Upper lobe of left lung (tissue), 6 donors: ENCODE measurements at regions not wholly inside any gene's neighbourhood (a gene's known extent, or its start where the extent isn't known, plus 50 kb on each side); places are given as distances from the start of the nearest gene placed in this dataset.

Experiments used
- ATAC-seq, 2 donors: fragments of 200-7000 bp; cut with Tn5 transposase; one replicate each; pipeline ENCODE4 v1.9.1; 2022; ENCODE audit warnings: mild to moderate bottlenecking in 2 of 2, moderate library complexity in 2 of 2; ENCODE audit not compliant: low FRiP score in 2 of 2
- DNase-seq, 2 donors: peaks; one replicate each; pipeline ENCODE4 v3.0.0-alpha.2; 2019 to 2020
- H3K27ac ChIP-seq, 4 donors: fragments of 200-600 bp; sonication (generic); one replicate each; pipeline ENCODE4 v1.5.1; 2016 to 2019
- H3K27me3 ChIP-seq, 4 donors: fragments of 200-600 bp; sonication (generic); one replicate each; pipeline ENCODE4 v1.5.1; 2017 to 2019
- H3K36me3 ChIP-seq, 4 donors: fragments of 200-600 bp; sonication (generic); one replicate each; pipeline ENCODE4 v1.5.1; 2016 to 2019
- H3K4me1 ChIP-seq, 4 donors: fragments of 200-600 bp; sonication (generic); one replicate each; pipeline ENCODE4 v1.5.1; 2018 to 2019
- H3K4me3 ChIP-seq, 4 donors: fragments of 200-600 bp; sonication (generic); one replicate each; pipeline ENCODE4 v1.5.1; 2017 to 2019; ENCODE audit warnings: mild to moderate bottlenecking in 2 of 4, moderate library complexity in 1 of 4
- H3K9me3 ChIP-seq, 4 donors: fragments of 200-600 bp; sonication (generic); one replicate each; pipeline ENCODE4 v1.5.1; 2018 to 2019
- CTCF ChIP-seq, 6 experiments: fragments of 450-650 bp in 4 of 6; fragments of 200-600 bp in 2 of 6; sonication (generic) in 2 of 6; IDR thresholded peaks; one replicate each; pipeline ENCODE4 v1.5.1; 2016 to 2019; ENCODE audit warnings: antibody characterized with exemption in 6 of 6
- EP300 ChIP-seq, 4 donors: sonication (generic); formaldehyde crosslinking; IDR thresholded peaks; one replicate each; pipeline ENCODE4 v1.5.1; 2017; ENCODE audit warnings: antibody characterized with exemption in 4 of 4, control low read depth in 2 of 4
- POLR2A ChIP-seq, 4 donors: fragments of 450-650 bp; IDR thresholded peaks; one replicate each; pipeline ENCODE4 v1.5.1; 2016 to 2017; ENCODE audit warnings: antibody characterized with exemption in 4 of 4, mild to moderate bottlenecking in 2 of 4
- POLR2AphosphoS5 ChIP-seq, 2 donors: sonication (generic); formaldehyde crosslinking; IDR thresholded peaks; one replicate each; pipeline ENCODE4 v1.5.1; 2017; ENCODE audit warnings: antibody characterized with exemption in 2 of 2
- WGBS, 2 donors: methylation state at CpG; one replicate each; pipeline ENCODE4 v1.1.5; 2017 to 2018; 5-methylcytosine and 5-hydroxymethylcytosine counted together
- donor health status: DM: no; HTN: no; CAD: no; lungs with moderate emphysema.
- donor health status: DM: no; HTN: yes; CAD: no; lungs with severe emphysema.

- DNase-seq (no peak), ATAC-seq (no peak)
- no peaks in the 10 kb centered on the region for H3K4me1 ChIP-seq
- peaks cover 0 to 3% (median 0%) of the 10 kb centered on the region in 4 donors for H3K9me3 ChIP-seq
- H3K27me3 ChIP-seq, result no peaks in the 10 kb centered on the region
- no peak overlapping the region for H3K4me3 ChIP-seq
- no peak overlapping the region for H3K27ac ChIP-seq
- no peak for TF ChIP-seq EP300 (IDR thresholded peaks at IDR 0.05)
- TF ChIP-seq CTCF (IDR thresholded peaks at IDR 0.05), result no peak
- no peak for TF ChIP-seq POLR2AphosphoS5 (IDR thresholded peaks at IDR 0.05)
- no peak for TF ChIP-seq POLR2A (IDR thresholded peaks at IDR 0.05)
- H3K36me3 ChIP-seq, result no peaks in the 10 kb centered on the region
- WGBS, 2 donors, result 53 to 54% methylated on average over 3 of the region's 3 CpGs
These were observed 1359.5 kb downstream of the AACS start for GRCh38 chr12:126424696-126425095.

DNA sequence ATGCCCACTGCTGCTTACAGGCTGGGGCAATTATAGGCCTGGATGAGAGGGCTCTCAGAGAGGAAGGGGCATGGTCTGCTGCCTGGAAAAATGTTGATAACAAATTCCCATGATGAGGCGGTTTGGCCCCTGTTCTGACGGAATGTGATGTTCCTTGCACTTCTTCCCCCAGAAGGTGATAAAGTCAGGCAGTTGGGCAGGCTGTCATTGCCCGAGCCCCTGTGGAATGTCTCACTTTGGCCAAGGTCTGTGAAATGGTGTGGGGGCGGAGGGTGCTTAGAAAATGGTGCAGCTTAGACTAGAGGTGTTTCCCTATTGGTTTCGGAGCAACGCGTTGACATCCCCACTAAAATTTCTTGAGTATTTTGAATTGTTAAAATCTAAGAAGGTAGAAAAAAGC is 1360.0 kb downstream of the AACS start:
- WGBS, 2 donors, result 74 to 78% methylated on average over 7 of the region's 7 CpGs
- Histone ChIP-seq H3K9me3 (peaks cover 0 to 5% (median 0%) of the 10 kb centered on the region in 4 donors), H3K4me3 (no peak overlapping the region), H3K27me3 (no peaks in the 10 kb centered on the region), H3K27ac (no peak overlapping the region), H3K36me3 (no peaks in the 10 kb centered on the region), H3K4me1 (no peaks in the 10 kb centered on the region)
- ATAC-seq (no peak), DNase-seq (no peak)
- TF ChIP-seq POLR2A (IDR thresholded peaks at IDR 0.05), result no peak
- no peak for TF ChIP-seq POLR2AphosphoS5 (IDR thresholded peaks at IDR 0.05)
- no peak for TF ChIP-seq EP300 (IDR thresholded peaks at IDR 0.05)

- no peak overlapping the region for H3K4me3 ChIP-seq
- H3K27ac ChIP-seq, result no peak overlapping the region
- no peaks in the 10 kb centered on the region for H3K27me3 ChIP-seq
- ATAC-seq, result no peak
- 78 to 86% methylated on average over 5 of the region's 5 CpGs for WGBS, 2 donors
- no peak for TF ChIP-seq EP300 (IDR thresholded peaks at IDR 0.05)
- TF ChIP-seq POLR2A (IDR thresholded peaks at IDR 0.05), result no peak
- no peak for TF ChIP-seq CTCF (IDR thresholded peaks at IDR 0.05)
- no peak for TF ChIP-seq POLR2AphosphoS5 (IDR thresholded peaks at IDR 0.05)
- no peaks in the 10 kb centered on the region for H3K36me3 ChIP-seq
- H3K4me1 ChIP-seq, result no peaks in the 10 kb centered on the region
- no peak for DNase-seq
- H3K9me3 ChIP-seq, result peaks cover 0 to 5% (median 0%) of the 10 kb centered on the region in 4 donors
These were observed 1363.5 kb downstream of the AACS start for GRCh38 chr12:126428769-126429168.

DNA sequence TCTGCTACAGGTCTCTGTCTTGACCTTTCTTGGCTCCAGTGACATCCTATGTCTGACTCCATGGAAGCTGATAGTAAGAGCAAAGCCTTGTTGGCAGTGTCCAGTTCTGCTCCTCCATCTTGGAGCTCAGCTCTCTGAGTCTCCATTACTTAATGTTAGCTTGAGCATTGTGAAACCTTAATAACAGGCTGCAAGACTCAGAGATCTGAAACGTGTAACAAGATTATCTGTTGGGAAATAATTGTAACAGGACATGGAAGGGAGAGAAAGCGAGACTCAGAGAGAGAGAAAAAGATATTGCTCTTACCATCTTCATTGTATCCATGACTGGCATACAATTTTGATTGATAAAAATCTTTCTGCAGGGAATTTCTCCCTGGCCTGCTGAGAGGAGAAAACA is 1365.7 kb downstream of the AACS start:
- no peaks in the 10 kb centered on the region for H3K4me1 ChIP-seq
- 60 to 66% methylated on average over 2 of the region's 2 CpGs for WGBS, 2 donors
- H3K4me3 ChIP-seq, result no peak overlapping the region
- DNase-seq (no peak), ATAC-seq (no peak)
- TF ChIP-seq EP300 (IDR thresholded peaks at IDR 0.05), result no peak
- no peak for TF ChIP-seq CTCF (IDR thresholded peaks at IDR 0.05)
- TF ChIP-seq POLR2A (IDR thresholded peaks at IDR 0.05), result no peak
- TF ChIP-seq POLR2AphosphoS5 (IDR thresholded peaks at IDR 0.05), result no peak
- H3K36me3 ChIP-seq, result no peaks in the 10 kb centered on the region
- H3K27me3 ChIP-seq, result no peaks in the 10 kb centered on the region
- H3K27ac ChIP-seq, result no peak overlapping the region
- H3K9me3 ChIP-seq, result peaks cover 0 to 5% (median 0%) of the 10 kb centered on the region in 4 donors

GRCh38 chr12:126431767-126432166 is 1366.5 kb downstream of the AACS start:
- no peak overlapping the region for H3K4me3 ChIP-seq
- peaks cover 0 to 5% (median 0%) of the 10 kb centered on the region in 4 donors for H3K9me3 ChIP-seq
- ATAC-seq (no peak), DNase-seq (no peak)
- TF ChIP-seq EP300 (IDR thresholded peaks at IDR 0.05) (no peak), POLR2AphosphoS5 (IDR thresholded peaks at IDR 0.05) (no peak), CTCF (IDR thresholded peaks at IDR 0.05) (no peak), POLR2A (IDR thresholded peaks at IDR 0.05) (no peak)
- H3K4me1 ChIP-seq, result no peaks in the 10 kb centered on the region
- H3K27me3 ChIP-seq, result no peaks in the 10 kb centered on the region
- H3K36me3 ChIP-seq, result no peaks in the 10 kb centered on the region
- H3K27ac ChIP-seq, result no peak overlapping the region
- WGBS, 2 donors, result 67 to 68% methylated on average over 6 of the region's 6 CpGs
